Forelimb muscle (tissue), 1 donor: ENCODE measurements at regions not wholly inside any gene's neighbourhood (a gene's known extent, or its start where the extent isn't known, plus 50 kb on each side); places are given as distances from the start of the nearest gene placed in this dataset.
"Not testable (repeated sequence)": the region's sequence is repeated elsewhere in the genome, so short reads cannot be mapped to it uniquely, and the experiment has no call there.

Experiments
- DNase-seq: peaks from one replicate; pipeline ENCODE4 v3.0.0-alpha.2; 2013; ENCODE audit warnings: low read depth

- DNase-seq = no peak
Observed at GRCh38 chr14:29982171-29982570, 54.5 kb upstream of the PRKD1 start.

GRCh38 chr14:29982993-29983392 is 55.3 kb upstream of the PRKD1 start:
- DNase-seq = no peak

GRCh38 chr14:29990344-29990857 is 62.8 kb upstream of the PRKD1 start:
- not testable (repeated sequence) for DNase-seq

- DNase-seq = no peak
Observed at GRCh38 chr14:29990993-29991392, 63.3 kb upstream of the PRKD1 start.

GRCh38 chr14:29993143-29993542 is 65.5 kb upstream of the PRKD1 start:
- DNase-seq = no peak

GRCh38 chr14:29999013-29999539 is 71.4 kb upstream of the PRKD1 start:
- DNase-seq = no peak

GRCh38 chr14:30002859-30003258 is 75.2 kb upstream of the PRKD1 start:
- no peak for DNase-seq

GRCh38 chr14:30005114-30005808 is 77.6 kb upstream of the PRKD1 start:
- DNase-seq = no peak

GRCh38 chr14:30006695-30007094 is 79.0 kb upstream of the PRKD1 start:
- DNase-seq = no peak

GRCh38 chr14:30015489-30015888 is 87.8 kb upstream of the PRKD1 start:
- DNase-seq = no peak

- DNase-seq = no peak
Observed at GRCh38 chr14:30016002-30016401, 88.4 kb upstream of the PRKD1 start.

GRCh38 chr14:30017370-30017993 is 89.8 kb upstream of the PRKD1 start:
- DNase-seq = no peak

GRCh38 chr14:30020271-30020670 is 92.6 kb upstream of the PRKD1 start:
- DNase-seq = no peak

GRCh38 chr14:30020687-30021086 is 93.0 kb upstream of the PRKD1 start:
- no peak for DNase-seq

- not testable (repeated sequence) for DNase-seq
Observed at GRCh38 chr14:30023350-30023749, 95.7 kb upstream of the PRKD1 start.

GRCh38 chr14:30034152-30034551 is 106.5 kb upstream of the PRKD1 start:
- DNase-seq = no peak

GRCh38 chr14:30035361-30035760 is 107.7 kb upstream of the PRKD1 start:
- DNase-seq = no peak

- no peak for DNase-seq
Observed at GRCh38 chr14:30045720-30046119, 118.1 kb upstream of the PRKD1 start.

- no peak for DNase-seq
Observed at GRCh38 chr14:30053103-30053502, 125.5 kb upstream of the PRKD1 start.

GRCh38 chr14:30054201-30054600 is 126.6 kb upstream of the PRKD1 start:
- DNase-seq = no peak

- DNase-seq = no peak
Observed at GRCh38 chr14:30058401-30058800, 130.8 kb upstream of the PRKD1 start.

GRCh38 chr14:30063746-30064145 is 136.1 kb upstream of the PRKD1 start:
- no peak for DNase-seq

GRCh38 chr14:30064454-30064853 is 136.8 kb upstream of the PRKD1 start:
- no peak for DNase-seq
